ENCODE measurements at regions not wholly inside any gene's neighbourhood (a gene's known extent, or its start where the extent isn't known, plus 50 kb on each side); places are given as distances from the start of the nearest gene placed in this dataset.

- no peak for DNase-seq (ENCODE audit: low read depth in 2 of 3, low spot score in 2 of 3)
These were observed 150.8 kb downstream of the INHBB start for GRCh38 chr2:120496759-120497158.

- DNase-seq (ENCODE audit: low read depth in 2 of 3, low spot score in 2 of 3), result no peak
These were observed 151.5 kb downstream of the INHBB start for GRCh38 chr2:120497261-120497977.

GRCh38 chr2:120498121-120498520, 152.2 kb downstream of the INHBB start:
- DNase-seq (ENCODE audit: low read depth in 2 of 3, low spot score in 2 of 3), result no peak

GRCh38 chr2:120498576-120499394, 152.8 kb downstream of the INHBB start:
- no peak for DNase-seq (ENCODE audit: low read depth in 2 of 3, low spot score in 2 of 3)

GRCh38 chr2:120499784-120500495, 154.0 kb downstream of the INHBB start:
- no peak for DNase-seq (ENCODE audit: low read depth in 2 of 3, low spot score in 2 of 3)

GRCh38 chr2:120501591-120501990, 155.7 kb downstream of the INHBB start:
- DNase-seq (ENCODE audit: low read depth in 2 of 3, low spot score in 2 of 3), result no peak

GRCh38 chr2:120502357-120502756, 156.4 kb downstream of the INHBB start:
- no peak for DNase-seq (ENCODE audit: low read depth in 2 of 3, low spot score in 2 of 3)

GRCh38 chr2:120502761-120503160, 156.8 kb downstream of the INHBB start:
- no peak for DNase-seq (ENCODE audit: low read depth in 2 of 3, low spot score in 2 of 3)

- DNase-seq (ENCODE audit: low read depth in 2 of 3, low spot score in 2 of 3), result no peak
These were observed 157.4 kb downstream of the INHBB start for GRCh38 chr2:120503206-120503792.

GRCh38 chr2:120503793-120504571, 158.0 kb downstream of the INHBB start:
- DNase-seq (ENCODE audit: low read depth in 2 of 3, low spot score in 2 of 3), result no peak

GRCh38 chr2:120504936-120505705, 159.2 kb downstream of the INHBB start:
- no peak for DNase-seq (ENCODE audit: low read depth in 2 of 3, low spot score in 2 of 3)

- DNase-seq (ENCODE audit: low read depth in 2 of 3, low spot score in 2 of 3), result no peak
These were observed 162.7 kb downstream of the INHBB start for GRCh38 chr2:120508567-120509041.

- DNase-seq (ENCODE audit: low read depth in 2 of 3, low spot score in 2 of 3), result no peak
These were observed 163.4 kb downstream of the INHBB start for GRCh38 chr2:120509213-120509815.

- no peak for DNase-seq (ENCODE audit: low read depth in 2 of 3, low spot score in 2 of 3)
These were observed 164.2 kb downstream of the INHBB start for GRCh38 chr2:120509991-120510735.

GRCh38 chr2:120510751-120511395, 164.9 kb downstream of the INHBB start:
- DNase-seq (ENCODE audit: low read depth in 2 of 3, low spot score in 2 of 3), result no peak

- DNase-seq (ENCODE audit: low read depth in 2 of 3, low spot score in 2 of 3), result no peak
These were observed 165.6 kb downstream of the INHBB start for GRCh38 chr2:120511536-120511935.

GRCh38 chr2:120511947-120512710, 166.2 kb downstream of the INHBB start:
- DNase-seq (ENCODE audit: low read depth in 2 of 3, low spot score in 2 of 3), result no peak

Data from activated CD8-positive, alpha-beta memory T cell treated with anti-CD3 and anti-CD28 coated beads for 48 hours (primary cell).